Panc1 (cell line): ENCODE measurements at regions not wholly inside any gene's neighbourhood (a gene's known extent, or its start where the extent isn't known, plus 50 kb on each side); places are given as distances from the start of the nearest gene placed in this dataset.

Source experiments
- ATAC-seq: fragments of 200-7000 bp; cut with Tn5 transposase; 2 replicates; pipeline ENCODE4 v1.9.1; 2020; ENCODE audit warnings: mild to moderate bottlenecking, moderate library complexity
- BruUV-seq: library from RNA; stranded (reverse); fragments of 400-500 nt; replicated peaks from 2 replicates; lab custom pipeline; 2021; lab: Mats Ljungman, UMichigan
- CTCF ChIA-PET: fragments of 300-600 bp; sonication (Branson Sonifier 250); formaldehyde crosslinking; loops from one replicate; lab custom pipeline; 2022; ENCODE audit warnings: antibody characterized with exemption; lab: Charles Lee
- POLR2A ChIA-PET: fragments of 300-600 bp; sonication (Branson Sonifier 250); formaldehyde crosslinking; loops from one replicate; lab custom pipeline; 2022; ENCODE audit warnings: antibody characterized with exemption; lab: Charles Lee
- DNase-seq: peaks from one replicate; pipeline ENCODE4 v3.0.0-alpha.2; 2010; ENCODE audit warnings: low read depth, low spot score
- H3K27ac ChIP-seq: 2 replicates; pipeline ENCODE4 v1.5.1; 2011; ENCODE audit warnings: mild to moderate bottlenecking, low read length, inconsistent platforms
- H3K27me3 ChIP-seq: fragments of 200-500 bp; sonication (Bioruptor generic); 2 replicates; pipeline ENCODE4 v1.6.0; 2014; ENCODE audit warnings: low read length, inconsistent platforms; ENCODE audit not compliant: control insufficient read depth, insufficient read depth
- H3K36me3 ChIP-seq: fragments of 200-500 bp; sonication (Bioruptor generic); 2 replicates; pipeline ENCODE4 v1.5.1; 2014; ENCODE audit warnings: inconsistent platforms, mild to moderate bottlenecking, low read length, moderate library complexity; ENCODE audit not compliant: control insufficient read depth, insufficient read depth
- H3K4me1 ChIP-seq: 2 replicates; pipeline ENCODE4 v1.5.1; 2011; ENCODE audit warnings: inconsistent platforms, mild to moderate bottlenecking, low read length, moderate library complexity; ENCODE audit not compliant: control insufficient read depth, insufficient read depth
- H3K4me3 ChIP-seq, 2 experiments: 2 replicates each; pipeline ENCODE4 v1.5.1; 2011 to 2012; ENCODE audit warnings: low read depth in 2 of 2, low read length in 2 of 2, mild to moderate bottlenecking in 2 of 2, inconsistent platforms in 1 of 2, moderate library complexity in 1 of 2
- H3K9me3 ChIP-seq: fragments of 200-500 bp; sonication (Bioruptor generic); 2 replicates; pipeline ENCODE4 v1.5.1; 2014; ENCODE audit warnings: low read depth, mild to moderate bottlenecking, inconsistent platforms, low read length, moderate library complexity; ENCODE audit not compliant: control insufficient read depth, insufficient read depth
- CTCF ChIP-seq: fragments of 450-650 bp; IDR thresholded peaks from 2 replicates; pipeline ENCODE4 v1.5.1; 2017; ENCODE audit warnings: mild to moderate bottlenecking
- POLR2AphosphoS5 ChIP-seq: IDR thresholded peaks from 2 replicates; pipeline ENCODE4 v1.6.1; 2012; ENCODE audit warnings: mild to moderate bottlenecking, low read depth, low read length, moderate library complexity
- REST ChIP-seq, 2 experiments: IDR thresholded peaks; 2 replicates each; pipeline ENCODE4 v1.6.1; 2011 to 2012; ENCODE audit warnings: low read depth in 2 of 2, control low read depth in 1 of 2, low read length in 1 of 2, mild to moderate bottlenecking in 1 of 2, moderate library complexity in 1 of 2; ENCODE audit not compliant: insufficient read depth in 1 of 2
- SIN3A ChIP-seq: IDR thresholded peaks from 2 replicates; pipeline ENCODE4 v1.6.1; 2012; ENCODE audit warnings: low read depth, mild to moderate bottlenecking, low read length, moderate library complexity, borderline replicate concordance; ENCODE audit not compliant: insufficient read depth
- TCF7L2 ChIP-seq: IDR thresholded peaks from 2 replicates; pipeline ENCODE4 v1.6.1; 2011; ENCODE audit warnings: mild to moderate bottlenecking, low read depth, low read length, inconsistent platforms
- in situ Hi-C: cut with HindIII; loops from 2 replicates; pipeline ENCODE4 v1.10.0; 2016; ENCODE audit warnings: low sequenced_read_pairs, low pct_unique_long_range_greater_than_20kb
- intact Hi-C: fragments of 100-400 bp; cut with micrococcal nuclease; formaldehyde crosslinking; loops from one replicate; pipeline ENCODE4 v1.10.0; 2022; ENCODE audit not compliant: unreplicated experiment

- DNase-seq (no peak), ATAC-seq (no peak)
- no peaks in the 10 kb centered on the region for H3K36me3 ChIP-seq
- intact Hi-C loops: no loop called here
- H3K4me1 ChIP-seq: no peaks in the 10 kb centered on the region
- H3K9me3 ChIP-seq: no peaks in the 10 kb centered on the region
- in situ Hi-C loops: no loop called here
- BruUV-seq: no TSS peak
- H3K4me3 ChIP-seq: no peak overlapping the region
- no peak for TF ChIP-seq TCF7L2
- no peak for TF ChIP-seq POLR2AphosphoS5
- no peak for TF ChIP-seq SIN3A
- no peak for TF ChIP-seq REST (IDR thresholded peaks at IDR 0.05; ENCODE audit: insufficient read depth in 1 of 2, low read depth in 2 of 2, low read length in 1 of 2)
- no peak for TF ChIP-seq CTCF
- H3K27me3 ChIP-seq: no peaks in the 10 kb centered on the region
- no peak overlapping the region for H3K27ac ChIP-seq
- ChIA-PET CTCF (no interaction called here), POLR2A (no interaction called here)
Observed at GRCh38 chr18:67035026-67035425, 431.1 kb upstream of the CDH19 start.

- H3K9me3 ChIP-seq: no peaks in the 10 kb centered on the region
- TF ChIP-seq TCF7L2 (no peak), CTCF (no peak), REST (IDR thresholded peaks at IDR 0.05; ENCODE audit: insufficient read depth in 1 of 2, low read depth in 2 of 2, low read length in 1 of 2) (no peak), POLR2AphosphoS5 (no peak), SIN3A (no peak)
Observed at GRCh38 chr18:67023059-67023458, 419.2 kb upstream of the CDH19 start.

More at GRCh38 chr18:67023059-67023458, 419.2 kb upstream of the CDH19 start:
- H3K27ac ChIP-seq: no peak overlapping the region
- no peaks in the 10 kb centered on the region for H3K27me3 ChIP-seq
- no peak for DNase-seq
- in situ Hi-C loops: no loop called here
- no peak for ATAC-seq
- ChIA-PET POLR2A (no interaction called here), CTCF (no interaction called here)
- intact Hi-C loops: no loop called here
- no peak overlapping the region for H3K4me3 ChIP-seq
- no TSS peak for BruUV-seq
- H3K36me3 ChIP-seq: no peaks in the 10 kb centered on the region
- no peaks in the 10 kb centered on the region for H3K4me1 ChIP-seq
